Upper lobe of left lung (tissue), 6 donors: ENCODE measurements at regions not wholly inside any gene's neighbourhood (a gene's known extent, or its start where the extent isn't known, plus 50 kb on each side); places are given as distances from the start of the nearest gene placed in this dataset.

Experiments used
- ATAC-seq, 2 donors: fragments of 200-7000 bp; cut with Tn5 transposase; one replicate each; pipeline ENCODE4 v1.9.1; 2022; ENCODE audit warnings: mild to moderate bottlenecking in 2 of 2, moderate library complexity in 2 of 2; ENCODE audit not compliant: low FRiP score in 2 of 2
- DNase-seq, 2 donors: peaks; one replicate each; pipeline ENCODE4 v3.0.0-alpha.2; 2019 to 2020
- H3K27ac ChIP-seq, 4 donors: fragments of 200-600 bp; sonication (generic); one replicate each; pipeline ENCODE4 v1.5.1; 2016 to 2019
- H3K27me3 ChIP-seq, 4 donors: fragments of 200-600 bp; sonication (generic); one replicate each; pipeline ENCODE4 v1.5.1; 2017 to 2019
- H3K36me3 ChIP-seq, 4 donors: fragments of 200-600 bp; sonication (generic); one replicate each; pipeline ENCODE4 v1.5.1; 2016 to 2019
- H3K4me1 ChIP-seq, 4 donors: fragments of 200-600 bp; sonication (generic); one replicate each; pipeline ENCODE4 v1.5.1; 2018 to 2019
- H3K4me3 ChIP-seq, 4 donors: fragments of 200-600 bp; sonication (generic); one replicate each; pipeline ENCODE4 v1.5.1; 2017 to 2019; ENCODE audit warnings: mild to moderate bottlenecking in 2 of 4, moderate library complexity in 1 of 4
- H3K9me3 ChIP-seq, 4 donors: fragments of 200-600 bp; sonication (generic); one replicate each; pipeline ENCODE4 v1.5.1; 2018 to 2019
- EP300 ChIP-seq, 4 donors: sonication (generic); formaldehyde crosslinking; IDR thresholded peaks; one replicate each; pipeline ENCODE4 v1.5.1; 2017; ENCODE audit warnings: antibody characterized with exemption in 4 of 4, control low read depth in 2 of 4
- POLR2A ChIP-seq, 4 donors: fragments of 450-650 bp; IDR thresholded peaks; one replicate each; pipeline ENCODE4 v1.5.1; 2016 to 2017; ENCODE audit warnings: antibody characterized with exemption in 4 of 4, mild to moderate bottlenecking in 2 of 4
- POLR2AphosphoS5 ChIP-seq, 2 donors: sonication (generic); formaldehyde crosslinking; IDR thresholded peaks; one replicate each; pipeline ENCODE4 v1.5.1; 2017; ENCODE audit warnings: antibody characterized with exemption in 2 of 2
- WGBS, 2 donors: methylation state at CpG; one replicate each; pipeline ENCODE4 v1.1.5; 2017 to 2018; 5-methylcytosine and 5-hydroxymethylcytosine counted together
- TF ChIP-seq, protein P1 (sequence below), 6 experiments: fragments of 450-650 bp in 4 of 6; fragments of 200-600 bp in 2 of 6; sonication (generic) in 2 of 6; IDR thresholded peaks; one replicate each; pipeline ENCODE4 v1.5.1; 2016 to 2019; ENCODE audit warnings: antibody characterized with exemption in 6 of 6
- donor health status: DM: no; HTN: no; CAD: no; lungs with moderate emphysema.
- donor health status: DM: no; HTN: yes; CAD: no; lungs with severe emphysema.

GRCh38 chr15:70181626-70182255 is 84.0 kb upstream of the TLE3 start:
- Histone ChIP-seq H3K27ac (no peak overlapping the region), H3K4me1 (no peaks in the 10 kb centered on the region), H3K9me3 (no peaks in the 10 kb centered on the region), H3K27me3 (no peaks in the 10 kb centered on the region), H3K4me3 (no peak overlapping the region), H3K36me3 (no peaks in the 10 kb centered on the region)
- 64 to 89% methylated on average over 4 of the region's 4 CpGs for WGBS, 2 donors
- no peak for ATAC-seq
- no peak for DNase-seq
- TF ChIP-seq POLR2A (IDR thresholded peaks at IDR 0.05) (no peak), EP300 (IDR thresholded peaks at IDR 0.05) (no peak), POLR2AphosphoS5 (IDR thresholded peaks at IDR 0.05) (no peak)
- TF ChIP-seq, protein P1, sequence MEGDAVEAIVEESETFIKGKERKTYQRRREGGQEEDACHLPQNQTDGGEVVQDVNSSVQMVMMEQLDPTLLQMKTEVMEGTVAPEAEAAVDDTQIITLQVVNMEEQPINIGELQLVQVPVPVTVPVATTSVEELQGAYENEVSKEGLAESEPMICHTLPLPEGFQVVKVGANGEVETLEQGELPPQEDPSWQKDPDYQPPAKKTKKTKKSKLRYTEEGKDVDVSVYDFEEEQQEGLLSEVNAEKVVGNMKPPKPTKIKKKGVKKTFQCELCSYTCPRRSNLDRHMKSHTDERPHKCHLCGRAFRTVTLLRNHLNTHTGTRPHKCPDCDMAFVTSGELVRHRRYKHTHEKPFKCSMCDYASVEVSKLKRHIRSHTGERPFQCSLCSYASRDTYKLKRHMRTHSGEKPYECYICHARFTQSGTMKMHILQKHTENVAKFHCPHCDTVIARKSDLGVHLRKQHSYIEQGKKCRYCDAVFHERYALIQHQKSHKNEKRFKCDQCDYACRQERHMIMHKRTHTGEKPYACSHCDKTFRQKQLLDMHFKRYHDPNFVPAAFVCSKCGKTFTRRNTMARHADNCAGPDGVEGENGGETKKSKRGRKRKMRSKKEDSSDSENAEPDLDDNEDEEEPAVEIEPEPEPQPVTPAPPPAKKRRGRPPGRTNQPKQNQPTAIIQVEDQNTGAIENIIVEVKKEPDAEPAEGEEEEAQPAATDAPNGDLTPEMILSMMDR (IDR thresholded peaks at IDR 0.05) = no peak

DNA sequence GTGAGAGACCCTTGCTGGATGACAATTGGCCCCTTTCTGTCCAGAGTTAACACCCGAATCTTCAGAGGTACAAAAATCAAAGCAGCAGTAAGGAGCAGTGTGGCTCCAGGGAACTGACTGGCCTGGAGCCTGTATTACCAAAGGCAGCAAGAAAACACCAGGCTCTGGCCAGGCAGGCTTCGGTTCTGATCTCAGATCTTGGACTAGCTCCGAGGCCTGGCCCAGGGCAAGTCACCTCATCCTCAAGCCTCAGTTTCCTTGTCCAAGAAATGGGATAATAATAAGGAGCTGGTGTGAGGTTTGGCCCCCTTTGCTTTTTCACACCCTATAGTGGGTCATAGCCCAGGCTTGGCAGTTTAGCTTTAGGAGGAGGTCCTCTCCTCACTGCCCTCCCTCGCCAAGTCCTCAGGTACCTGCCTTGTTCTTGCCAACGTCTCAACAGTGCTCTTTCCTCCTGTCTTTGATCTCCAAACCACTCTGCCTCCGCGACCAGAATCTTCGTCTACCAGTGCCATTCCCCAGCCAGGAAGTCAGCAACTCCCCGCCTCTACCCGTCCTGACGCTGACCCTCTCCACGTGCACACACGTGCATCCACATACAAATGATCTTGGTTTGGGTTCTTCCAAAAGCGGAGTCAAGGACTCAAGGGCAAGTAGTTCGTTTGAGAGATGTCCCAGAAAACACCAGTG is 82.6 kb upstream of the TLE3 start:
- no peak for DNase-seq
- H3K4me3 ChIP-seq = no peak overlapping the region
- TF ChIP-seq EP300 (IDR thresholded peaks at IDR 0.05) (no peak), POLR2AphosphoS5 (IDR thresholded peaks at IDR 0.05) (no peak), POLR2A (IDR thresholded peaks at IDR 0.05) (no peak)
- TF ChIP-seq, protein P1 (IDR thresholded peaks at IDR 0.05) = no peak
- ATAC-seq = no peak
- H3K9me3 ChIP-seq = no peaks in the 10 kb centered on the region
- no peak overlapping the region for H3K27ac ChIP-seq
- WGBS, 2 donors = 76 to 86% methylated on average over 15 of the region's 15 CpGs
- H3K4me1 ChIP-seq = no peaks in the 10 kb centered on the region
- H3K27me3 ChIP-seq = no peaks in the 10 kb centered on the region
- H3K36me3 ChIP-seq = no peaks in the 10 kb centered on the region

DNA sequence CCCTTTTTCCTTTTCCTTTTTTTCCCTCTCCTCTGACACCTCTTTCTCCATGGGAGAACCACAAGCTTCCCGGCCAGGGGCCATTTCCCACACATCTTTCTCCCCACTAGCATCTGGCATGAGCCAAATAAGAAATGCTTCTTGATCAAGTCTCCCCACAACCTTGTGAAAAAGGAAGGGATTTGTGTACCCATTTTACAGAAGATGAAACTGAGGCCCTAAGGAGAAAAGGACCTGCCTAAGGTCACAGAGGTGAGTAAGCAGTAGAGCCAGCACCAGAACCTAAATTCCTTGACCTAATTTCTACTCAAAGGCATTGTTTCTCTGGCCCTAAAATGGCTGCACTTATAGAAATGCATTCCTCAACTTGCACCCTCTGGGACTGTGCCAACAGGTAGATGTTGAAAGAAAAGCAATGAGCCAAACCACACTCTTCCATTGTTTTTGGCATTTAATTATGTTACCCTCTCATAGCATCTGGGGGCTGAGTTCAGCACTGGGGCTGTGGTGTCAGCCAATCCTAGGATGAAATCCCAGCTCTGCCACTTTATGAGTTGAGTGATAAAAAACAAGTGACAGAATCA is 81.7 kb upstream of the TLE3 start:
- Histone ChIP-seq H3K36me3 (no peaks in the 10 kb centered on the region), H3K27me3 (no peaks in the 10 kb centered on the region), H3K4me3 (no peak overlapping the region), H3K9me3 (no peaks in the 10 kb centered on the region), H3K27ac (no peak overlapping the region), H3K4me1 (no peaks in the 10 kb centered on the region)
- 89% methylated on average over 1 of the region's 1 CpG for WGBS, 2 donors
- DNase-seq (no peak), ATAC-seq (no peak)
- no peak for TF ChIP-seq EP300 (IDR thresholded peaks at IDR 0.05)
- TF ChIP-seq POLR2AphosphoS5 (IDR thresholded peaks at IDR 0.05) = no peak
- TF ChIP-seq, protein P1 (IDR thresholded peaks at IDR 0.05) = no peak
- TF ChIP-seq POLR2A (IDR thresholded peaks at IDR 0.05) = no peak

DNA sequence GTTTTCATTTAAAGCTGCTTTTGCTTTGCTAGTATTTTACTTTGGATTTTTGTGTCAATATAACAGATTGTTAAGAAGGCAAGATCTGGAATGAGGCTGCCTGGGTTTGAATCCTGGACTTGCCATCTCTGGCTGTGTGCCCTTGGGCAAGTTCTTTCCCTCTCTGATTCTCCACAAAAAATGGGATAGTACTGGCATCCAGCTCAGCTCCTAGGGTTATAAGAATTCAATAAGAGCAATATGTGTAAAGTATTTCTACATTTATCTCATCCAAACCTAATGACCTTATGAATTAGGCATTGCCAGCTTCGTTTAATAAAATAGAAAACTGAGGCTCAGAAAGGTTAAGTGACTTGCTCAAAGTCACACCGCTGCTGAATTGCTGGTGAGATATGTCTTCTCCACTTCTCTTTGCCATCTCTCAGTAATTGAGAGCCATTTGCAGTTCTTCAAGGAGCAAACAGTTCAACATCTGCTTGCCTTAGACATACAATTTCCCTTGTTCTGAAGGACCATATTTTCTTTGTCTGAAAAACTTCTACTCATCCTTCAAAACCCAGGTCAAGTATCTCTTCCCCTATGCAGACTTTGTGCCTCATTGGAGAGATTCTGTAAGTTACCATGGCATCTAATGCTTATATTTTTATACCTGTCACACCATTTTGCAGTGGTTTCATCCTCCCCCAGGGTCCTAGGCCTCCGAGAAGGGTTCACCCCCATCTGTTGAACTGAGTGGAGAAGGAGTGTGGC is 80.8 kb upstream of the TLE3 start:
- no peaks in the 10 kb centered on the region for H3K4me1 ChIP-seq
- DNase-seq = no peak
- TF ChIP-seq EP300 (IDR thresholded peaks at IDR 0.05) (no peak), POLR2AphosphoS5 (IDR thresholded peaks at IDR 0.05) (no peak), POLR2A (IDR thresholded peaks at IDR 0.05) (no peak)
- TF ChIP-seq, protein P1 (IDR thresholded peaks at IDR 0.05) = no peak
- no peak overlapping the region for H3K4me3 ChIP-seq
- WGBS, 2 donors = 95 to 98% methylated on average over 3 of the region's 3 CpGs
- no peaks in the 10 kb centered on the region for H3K27me3 ChIP-seq
- ATAC-seq = no peak
- H3K36me3 ChIP-seq = no peaks in the 10 kb centered on the region
- H3K27ac ChIP-seq = no peak overlapping the region
- H3K9me3 ChIP-seq = no peaks in the 10 kb centered on the region
